Liver (tissue), 3 donors: ENCODE measurements at regions not wholly inside any gene's neighbourhood (a gene's known extent, or its start where the extent isn't known, plus 50 kb on each side); places are given as distances from the start of the nearest gene placed in this dataset.

Source experiments
- JUND ChIP-seq, 2 donors: IDR thresholded peaks; 2 replicates each; pipeline ENCODE4 v1.6.1; 2016; ENCODE audit warnings: antibody characterized with exemption in 2 of 2
- TF ChIP-seq, protein P1 (sequence below): fragments of 150-350 bp; IDR thresholded peaks from 2 replicates; pipeline ENCODE4 v1.5.1; 2017; ENCODE audit warnings: improper control_type of control experiment, low read depth, low read length; ENCODE audit not compliant: missing input control
- donor health status: healthy.
- donor health status: healthy.

GRCh38 chr11:25242928-25243327, 746.1 kb downstream of the LUZP2 start:
- TF ChIP-seq, protein P1, sequence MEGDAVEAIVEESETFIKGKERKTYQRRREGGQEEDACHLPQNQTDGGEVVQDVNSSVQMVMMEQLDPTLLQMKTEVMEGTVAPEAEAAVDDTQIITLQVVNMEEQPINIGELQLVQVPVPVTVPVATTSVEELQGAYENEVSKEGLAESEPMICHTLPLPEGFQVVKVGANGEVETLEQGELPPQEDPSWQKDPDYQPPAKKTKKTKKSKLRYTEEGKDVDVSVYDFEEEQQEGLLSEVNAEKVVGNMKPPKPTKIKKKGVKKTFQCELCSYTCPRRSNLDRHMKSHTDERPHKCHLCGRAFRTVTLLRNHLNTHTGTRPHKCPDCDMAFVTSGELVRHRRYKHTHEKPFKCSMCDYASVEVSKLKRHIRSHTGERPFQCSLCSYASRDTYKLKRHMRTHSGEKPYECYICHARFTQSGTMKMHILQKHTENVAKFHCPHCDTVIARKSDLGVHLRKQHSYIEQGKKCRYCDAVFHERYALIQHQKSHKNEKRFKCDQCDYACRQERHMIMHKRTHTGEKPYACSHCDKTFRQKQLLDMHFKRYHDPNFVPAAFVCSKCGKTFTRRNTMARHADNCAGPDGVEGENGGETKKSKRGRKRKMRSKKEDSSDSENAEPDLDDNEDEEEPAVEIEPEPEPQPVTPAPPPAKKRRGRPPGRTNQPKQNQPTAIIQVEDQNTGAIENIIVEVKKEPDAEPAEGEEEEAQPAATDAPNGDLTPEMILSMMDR, result no peak
- no peak for TF ChIP-seq JUND (IDR thresholded peaks at IDR 0.05)
